H9 (cell line): ENCODE measurements at regions not wholly inside any gene's neighbourhood (a gene's known extent, or its start where the extent isn't known, plus 50 kb on each side); places are given as distances from the start of the nearest gene placed in this dataset.

Source experiments
- DNase-seq: peaks from one replicate; pipeline ENCODE4 v3.0.0-alpha.2; 2017
- H2AFZ ChIP-seq: one replicate; pipeline ENCODE4 v1.6.1; 2013; ENCODE audit warnings: mild to moderate bottlenecking, low read length, control low read depth, moderate library complexity
- H2AK5ac ChIP-seq: 2 replicates; pipeline ENCODE4 v1.6.1; 2013; ENCODE audit warnings: low read length, control low read depth, mixed read lengths; ENCODE audit not compliant: insufficient read length
- H2BK120ac ChIP-seq: one replicate; pipeline ENCODE4 v1.6.1; 2013; ENCODE audit warnings: low read depth, mild to moderate bottlenecking, low read length, control low read depth, inconsistent platforms; ENCODE audit not compliant: poor library complexity, severe bottlenecking
- H2BK12ac ChIP-seq: 2 replicates; pipeline ENCODE4 v1.6.1; 2013; ENCODE audit warnings: low read length, control low read depth, mixed read lengths, low read depth; ENCODE audit not compliant: insufficient read length
- H2BK15ac ChIP-seq: 2 replicates; pipeline ENCODE4 v1.6.1; 2013; ENCODE audit warnings: low read depth, low read length, control low read depth
- H2BK20ac ChIP-seq: one replicate; pipeline ENCODE4 v1.6.1; 2013; ENCODE audit warnings: low read depth, mild to moderate bottlenecking, low read length, control low read depth, inconsistent platforms; ENCODE audit not compliant: poor library complexity, severe bottlenecking
- H2BK5ac ChIP-seq: 2 replicates; pipeline ENCODE4 v1.6.1; 2013; ENCODE audit warnings: low read length, control low read depth, mixed read lengths; ENCODE audit not compliant: insufficient read length
- H3K14ac ChIP-seq: 2 replicates; pipeline ENCODE4 v1.6.1; 2013; ENCODE audit warnings: low read length, control low read depth; ENCODE audit not compliant: insufficient read depth
- H3K18ac ChIP-seq: 2 replicates; pipeline ENCODE4 v1.6.1; 2013; ENCODE audit warnings: low read depth, mild to moderate bottlenecking, mixed read lengths, low read length, control low read depth; ENCODE audit not compliant: insufficient read length
- H3K23ac ChIP-seq: 2 replicates; pipeline ENCODE4 v1.6.1; 2013; ENCODE audit warnings: low read length, control low read depth, mixed read lengths, low read depth; ENCODE audit not compliant: insufficient read length
- H3K23me2 ChIP-seq: 2 replicates; pipeline ENCODE4 v1.6.1; 2013; ENCODE audit warnings: low read depth, mild to moderate bottlenecking, mixed read lengths, low read length, control low read depth; ENCODE audit not compliant: insufficient read length, poor library complexity, severe bottlenecking
- H3K27ac ChIP-seq: 2 replicates; pipeline ENCODE4 v1.5.1; 2013; ENCODE audit warnings: low read length, control low read depth, mixed read lengths, low read depth; ENCODE audit not compliant: insufficient read length
- H3K27me3 ChIP-seq: 2 replicates; pipeline ENCODE4 v1.6.1; 2013; ENCODE audit warnings: low read length, control low read depth, inconsistent platforms; ENCODE audit not compliant: insufficient read depth
- H3K4ac ChIP-seq: 2 replicates; pipeline ENCODE4 v1.6.1; 2013; ENCODE audit warnings: low read depth, mild to moderate bottlenecking, control low read depth, inconsistent platforms, low read length, moderate library complexity
- H3K4me1 ChIP-seq: 2 replicates; pipeline ENCODE4 v1.6.1; 2013; ENCODE audit warnings: low read length, control low read depth, inconsistent platforms; ENCODE audit not compliant: insufficient read depth
- H3K4me2 ChIP-seq: 2 replicates; pipeline ENCODE4 v1.6.1; 2013; ENCODE audit warnings: low read length, control low read depth, mixed read lengths; ENCODE audit not compliant: insufficient read length, insufficient read depth
- H3K56ac ChIP-seq: 2 replicates; pipeline ENCODE4 v1.6.1; 2013; ENCODE audit warnings: low read depth, mild to moderate bottlenecking, mixed read lengths, low read length, control low read depth; ENCODE audit not compliant: insufficient read length
- H3K79me1 ChIP-seq: 2 replicates; pipeline ENCODE4 v1.6.1; 2013; ENCODE audit warnings: low read depth, mild to moderate bottlenecking, moderate library complexity, low read length, control low read depth, inconsistent platforms; ENCODE audit not compliant: insufficient read depth, poor library complexity, severe bottlenecking
- H3K79me2 ChIP-seq: 2 replicates; pipeline ENCODE4 v1.6.1; 2013; ENCODE audit warnings: low read length, control low read depth, inconsistent platforms; ENCODE audit not compliant: insufficient read depth
- H3K9ac ChIP-seq: 2 replicates; pipeline ENCODE4 v1.6.1; 2013; ENCODE audit warnings: low read length, control low read depth, mixed read lengths; ENCODE audit not compliant: insufficient read length; ENCODE audit errors: extremely low read depth
- H3K9me3 ChIP-seq: one replicate; pipeline ENCODE4 v1.6.1; 2013; ENCODE audit warnings: low read depth, low read length, inconsistent platforms; ENCODE audit not compliant: control insufficient read depth
- H3T11ph ChIP-seq: one replicate; pipeline ENCODE4 v1.6.1; 2013; ENCODE audit warnings: mild to moderate bottlenecking, low read length, control low read depth, inconsistent platforms
- H4K20me1 ChIP-seq: one replicate; pipeline ENCODE4 v1.6.1; 2013; ENCODE audit not compliant: control insufficient read depth, insufficient read length, insufficient read depth
- H4K5ac ChIP-seq: 2 replicates; pipeline ENCODE4 v1.6.1; 2013; ENCODE audit warnings: low read depth, mild to moderate bottlenecking, mixed read lengths, low read length, control low read depth; ENCODE audit not compliant: insufficient read length
- H4K8ac ChIP-seq: replicated peaks from 2 replicates; pipeline ENCODE4 v1.6.1; 2013; ENCODE audit warnings: low read length, control low read depth, mixed read lengths, low read depth; ENCODE audit not compliant: insufficient read length
- H4K91ac ChIP-seq: 2 replicates; pipeline ENCODE4 v1.6.1; 2013; ENCODE audit warnings: low read depth, mild to moderate bottlenecking, moderate library complexity, mixed read lengths, low read length, control low read depth; ENCODE audit not compliant: insufficient read length
- H3K27ac Mint-ChIP-seq, 3 experiments: 2 replicates in 2 of 3; 3 replicates in 1 of 3; pipeline ENCODE4 v1.8.0; 2020 to 2021; ENCODE audit warnings: mixed read lengths in 3 of 3, mild to moderate bottlenecking in 1 of 3, moderate library complexity in 1 of 3
- H3K27me3 Mint-ChIP-seq: 2 replicates; pipeline ENCODE4 v1.8.0; 2021; ENCODE audit warnings: low read depth, mild to moderate bottlenecking, moderate library complexity, mixed read lengths
- H3K36me3 Mint-ChIP-seq, 3 experiments: 2 replicates in 2 of 3; 3 replicates in 1 of 3; pipeline ENCODE4 v1.8.0; 2020 to 2021; ENCODE audit warnings: low read depth in 3 of 3, mixed read lengths in 3 of 3; ENCODE audit not compliant: insufficient read depth in 1 of 3
- H3K4me1 Mint-ChIP-seq, 2 experiments: 2 replicates each; pipeline ENCODE4 v1.8.0; 2020; ENCODE audit warnings: mixed read lengths in 2 of 2
- H3K4me3 Mint-ChIP-seq, 2 experiments: 2 replicates in 1 of 2; 3 replicates in 1 of 2; pipeline ENCODE4 v1.8.0; 2020 to 2021; ENCODE audit warnings: mild to moderate bottlenecking in 2 of 2, mixed read lengths in 2 of 2, moderate library complexity in 1 of 2
- H3K9me3 Mint-ChIP-seq, 2 experiments: 2 replicates in 1 of 2; 3 replicates in 1 of 2; pipeline ENCODE4 v1.8.0; 2020; ENCODE audit warnings: mild to moderate bottlenecking in 2 of 2, mixed read lengths in 2 of 2, moderate library complexity in 1 of 2
- WGBS: extraction: QIAGEN DNeasy Blood & Tissue Kit; methylation state at CpG from one replicate; pipeline ENCODE4 v1.1.7; 2013; ENCODE audit warnings: missing lambda C conversion rate, low lambda C conversion rate, mixed read lengths; ENCODE audit not compliant: insufficient read length; ENCODE audit errors: extremely low coverage; 5-methylcytosine and 5-hydroxymethylcytosine counted together
- TF ChIP-seq, protein P1 (sequence below): fragments of 200-600 bp; sonication (generic); conservative IDR thresholded peaks from 3 replicates; pipeline ENCODE4 v1.8.0; 2021; ENCODE audit warnings: antibody characterized with exemption, mild to moderate bottlenecking

DNA sequence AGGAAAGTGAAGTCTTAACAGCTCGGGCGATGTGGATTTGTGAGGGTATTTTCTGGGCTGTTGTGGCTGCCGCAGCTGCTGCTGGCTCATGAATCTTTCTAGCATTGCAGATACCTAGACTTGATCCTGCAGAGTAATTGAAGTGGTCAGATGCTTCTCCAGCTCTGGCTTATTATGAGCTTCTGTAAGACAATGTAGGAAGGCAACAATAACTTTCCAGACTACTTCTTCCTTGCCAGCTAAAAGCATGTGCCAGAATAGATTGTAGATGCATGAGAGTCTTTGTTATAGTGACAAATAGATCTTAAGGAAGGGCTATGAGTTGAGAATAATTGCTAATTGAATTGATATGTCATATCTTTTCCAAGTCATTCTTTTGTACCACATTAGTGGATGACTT, 461.4 kb upstream of the POT1 start:
- Histone ChIP-seq H3K56ac (no peak overlapping the region), H3K9me3 (no peaks in the 10 kb centered on the region), H4K5ac (no peak overlapping the region), H3K23me2 (no peaks in the 10 kb centered on the region), H4K91ac (no peak overlapping the region), H3K4me1 (no peaks in the 10 kb centered on the region), H3K27ac (no peak overlapping the region), H3K27me3 (no peaks in the 10 kb centered on the region), H2AFZ (no peak overlapping the region), H3K18ac (no peak overlapping the region), H2BK120ac (no peak overlapping the region), H2BK15ac (no peak overlapping the region), H2BK12ac (no peak overlapping the region), H2AK5ac (no peak overlapping the region), H3K23ac (no peak overlapping the region), H3K14ac (no peak overlapping the region), H3T11ph (no peak overlapping the region), H3K9ac (no peak overlapping the region), H2BK5ac (no peak overlapping the region), H4K20me1 (no peaks in the 10 kb centered on the region), H4K8ac (no peak overlapping the region), H3K79me1 (no peaks in the 10 kb centered on the region), H3K79me2 (no peaks in the 10 kb centered on the region), H3K4me2 (no peak overlapping the region), H2BK20ac (no peak overlapping the region), H3K4ac (no peak overlapping the region)
- no peak overlapping the region for H3K27ac Mint-ChIP-seq
- H3K4me1 Mint-ChIP-seq: no peaks in the 10 kb centered on the region
- no peaks in the 10 kb centered on the region for H3K9me3 Mint-ChIP-seq
- no peaks in the 10 kb centered on the region for H3K36me3 Mint-ChIP-seq
- TF ChIP-seq, protein P1, sequence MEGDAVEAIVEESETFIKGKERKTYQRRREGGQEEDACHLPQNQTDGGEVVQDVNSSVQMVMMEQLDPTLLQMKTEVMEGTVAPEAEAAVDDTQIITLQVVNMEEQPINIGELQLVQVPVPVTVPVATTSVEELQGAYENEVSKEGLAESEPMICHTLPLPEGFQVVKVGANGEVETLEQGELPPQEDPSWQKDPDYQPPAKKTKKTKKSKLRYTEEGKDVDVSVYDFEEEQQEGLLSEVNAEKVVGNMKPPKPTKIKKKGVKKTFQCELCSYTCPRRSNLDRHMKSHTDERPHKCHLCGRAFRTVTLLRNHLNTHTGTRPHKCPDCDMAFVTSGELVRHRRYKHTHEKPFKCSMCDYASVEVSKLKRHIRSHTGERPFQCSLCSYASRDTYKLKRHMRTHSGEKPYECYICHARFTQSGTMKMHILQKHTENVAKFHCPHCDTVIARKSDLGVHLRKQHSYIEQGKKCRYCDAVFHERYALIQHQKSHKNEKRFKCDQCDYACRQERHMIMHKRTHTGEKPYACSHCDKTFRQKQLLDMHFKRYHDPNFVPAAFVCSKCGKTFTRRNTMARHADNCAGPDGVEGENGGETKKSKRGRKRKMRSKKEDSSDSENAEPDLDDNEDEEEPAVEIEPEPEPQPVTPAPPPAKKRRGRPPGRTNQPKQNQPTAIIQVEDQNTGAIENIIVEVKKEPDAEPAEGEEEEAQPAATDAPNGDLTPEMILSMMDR: no peak
- no peaks in the 10 kb centered on the region for H3K27me3 Mint-ChIP-seq
- no peak for DNase-seq
- no peak overlapping the region for H3K4me3 Mint-ChIP-seq
- no CpG with 5 or more reads among the region's 3 CpGs for WGBS
